Right renal pelvis (tissue), 4 donors: ENCODE measurements at regions not wholly inside any gene's neighbourhood (a gene's known extent, or its start where the extent isn't known, plus 50 kb on each side); places are given as distances from the start of the nearest gene placed in this dataset.

ENCODE experiments used
- DNase-seq, 4 donors: peaks; one replicate each; pipeline ENCODE4 v3.0.0-alpha.2; 2013; ENCODE audit warnings: low read depth in 4 of 4, low spot score in 3 of 4, missing footprints in 1 of 4

GRCh38 chr2:52976143-52976949 lies 791.3 kb upstream of the CHAC2 start:
- DNase-seq: no peak

- no peak for DNase-seq
These were observed 793.5 kb upstream of the CHAC2 start for GRCh38 chr2:52974127-52974526.

DNA sequence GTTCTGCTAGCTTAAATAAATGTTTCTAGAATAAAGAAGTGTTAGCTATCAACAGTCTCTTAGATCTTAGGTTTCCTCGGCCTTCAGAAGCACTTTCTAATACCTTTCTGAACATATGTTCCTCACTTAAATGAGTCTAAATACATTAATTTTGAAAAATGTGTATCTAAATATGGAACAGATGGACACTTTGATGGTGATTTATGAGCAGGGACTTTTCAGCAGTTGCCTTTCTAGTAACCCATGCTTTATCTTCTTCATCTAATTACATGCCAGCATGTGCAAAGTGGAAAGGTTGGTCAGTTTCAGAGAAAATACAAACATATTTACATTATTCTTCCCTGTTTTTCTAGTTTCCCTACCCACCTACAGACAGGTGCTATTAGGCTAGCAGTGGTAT lies 797.0 kb upstream of the CHAC2 start:
- no peak for DNase-seq

GRCh38 chr2:52968043-52968442 lies 799.6 kb upstream of the CHAC2 start:
- no peak for DNase-seq

DNA sequence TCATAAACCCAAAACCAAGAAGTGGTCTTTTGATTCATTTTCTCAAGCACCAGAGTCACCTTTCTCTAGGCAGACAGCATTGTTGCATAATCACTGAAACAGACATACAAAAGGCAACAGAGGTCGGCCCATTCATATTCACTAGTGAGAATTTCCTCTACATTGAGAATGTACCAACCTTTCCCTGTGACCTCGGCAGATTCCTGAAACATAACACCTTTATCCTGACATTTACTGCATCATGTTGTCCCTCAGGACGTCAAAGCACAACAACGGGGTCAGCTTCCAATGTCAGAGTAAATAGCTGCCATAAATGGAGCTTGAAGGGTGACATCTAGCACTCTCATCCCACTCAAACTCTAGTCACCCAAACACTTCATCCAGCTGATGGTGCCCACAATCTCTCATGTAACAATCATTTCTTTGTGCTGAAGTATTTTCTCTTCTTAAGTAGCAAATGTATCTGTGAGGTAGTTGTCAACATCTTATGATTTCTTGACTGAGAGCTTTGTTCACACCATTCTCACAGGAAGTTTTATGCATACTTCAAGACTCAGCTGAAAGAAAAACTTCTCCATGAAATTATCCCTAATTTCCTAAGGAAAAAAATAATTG lies 802.6 kb upstream of the CHAC2 start:
- no peak for DNase-seq

DNA sequence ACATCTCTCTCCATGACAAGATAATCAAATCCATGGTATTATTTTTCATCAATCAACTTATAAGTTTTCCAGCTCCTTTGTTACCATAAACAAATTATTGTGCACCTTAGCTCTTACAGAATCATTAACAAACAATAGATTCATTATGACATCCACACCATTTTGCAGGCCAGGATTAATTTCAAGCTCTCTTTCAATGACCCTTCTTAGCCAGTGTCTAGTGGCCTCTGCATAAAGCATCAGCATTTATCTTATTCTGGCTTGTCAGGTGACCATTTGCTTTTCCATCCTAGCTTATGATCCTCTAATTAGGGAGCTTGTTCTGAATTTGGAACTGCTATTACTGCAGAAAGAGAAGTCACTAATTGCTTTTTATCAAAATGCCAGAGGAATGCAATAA lies 806.2 kb upstream of the CHAC2 start:
- DNase-seq: no peak

DNA sequence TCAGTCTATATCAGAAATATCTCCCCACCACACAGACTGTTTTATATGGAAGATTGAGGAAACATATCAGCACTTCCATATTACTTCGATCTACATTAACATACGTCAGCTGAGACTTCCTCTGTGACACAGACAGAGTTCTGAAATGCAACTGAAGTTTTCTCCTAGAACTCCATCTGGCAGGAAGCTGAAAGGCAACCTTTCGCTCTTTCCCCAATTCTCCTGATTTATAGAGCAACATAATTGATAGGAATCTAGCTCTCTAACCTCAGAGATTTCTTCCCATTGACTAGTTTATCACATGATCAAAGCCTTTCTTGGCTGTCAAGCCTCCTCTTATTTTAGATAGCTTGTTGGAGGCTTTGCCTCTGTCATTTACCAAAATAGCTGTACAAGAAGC lies 806.7 kb upstream of the CHAC2 start:
- DNase-seq: no peak

DNA sequence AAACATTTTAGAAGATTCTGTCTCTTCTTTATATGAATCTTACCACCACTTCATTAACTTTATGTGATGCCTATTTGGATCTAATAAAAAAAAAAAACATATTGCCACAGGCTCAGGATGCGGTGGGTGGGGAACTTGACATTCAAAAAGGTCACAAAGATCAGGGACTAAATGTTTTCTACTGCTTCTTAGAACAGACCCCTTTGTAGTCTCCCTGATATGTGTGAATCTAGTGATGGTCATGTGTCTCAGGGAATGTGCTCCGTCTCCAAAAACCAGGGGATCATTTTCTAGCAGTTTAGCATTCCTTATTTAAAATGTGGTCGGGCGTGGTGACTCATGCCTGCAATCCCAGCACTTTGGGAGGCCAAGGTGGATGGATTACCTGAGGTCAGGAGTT lies 807.8 kb upstream of the CHAC2 start:
- no peak for DNase-seq

DNA sequence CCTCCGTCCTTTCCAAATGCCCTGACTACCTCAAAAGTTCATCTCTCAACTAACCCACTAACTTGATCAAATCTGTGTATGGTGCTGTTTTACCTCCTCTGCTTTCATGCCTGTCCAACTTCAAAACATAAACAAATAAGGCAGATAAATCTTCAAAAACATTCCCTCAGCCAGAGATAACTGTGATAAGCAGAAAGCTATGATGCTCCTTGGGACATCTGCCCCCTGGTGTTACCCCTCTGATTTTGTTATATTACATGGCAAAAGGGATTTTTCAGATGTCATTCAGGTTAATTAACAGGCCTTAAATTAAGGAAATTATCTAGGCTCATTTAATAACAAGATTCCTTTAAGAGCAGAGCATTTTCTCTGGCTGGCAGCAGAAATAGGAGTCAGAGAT lies 810.8 kb upstream of the CHAC2 start:
- DNase-seq: no peak

DNA sequence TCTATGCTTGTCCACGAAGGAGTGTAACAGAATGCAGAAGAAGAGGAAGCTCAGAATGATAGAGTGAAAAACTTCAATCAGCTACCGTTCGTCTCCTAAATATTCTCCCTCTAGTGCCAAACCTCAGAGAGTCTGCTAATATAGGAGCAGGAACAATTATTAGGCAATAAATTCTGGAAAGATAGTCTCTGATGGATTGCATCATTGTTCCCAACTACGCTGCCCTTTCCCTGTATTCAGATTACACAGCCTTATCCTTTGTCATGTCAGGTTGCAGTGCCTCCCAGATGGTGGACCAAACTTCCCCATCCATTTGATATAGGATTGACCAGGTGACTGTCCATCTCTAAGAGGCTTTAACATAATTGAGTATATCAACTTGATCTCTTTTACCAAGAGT lies 811.5 kb upstream of the CHAC2 start:
- DNase-seq: no peak

DNA sequence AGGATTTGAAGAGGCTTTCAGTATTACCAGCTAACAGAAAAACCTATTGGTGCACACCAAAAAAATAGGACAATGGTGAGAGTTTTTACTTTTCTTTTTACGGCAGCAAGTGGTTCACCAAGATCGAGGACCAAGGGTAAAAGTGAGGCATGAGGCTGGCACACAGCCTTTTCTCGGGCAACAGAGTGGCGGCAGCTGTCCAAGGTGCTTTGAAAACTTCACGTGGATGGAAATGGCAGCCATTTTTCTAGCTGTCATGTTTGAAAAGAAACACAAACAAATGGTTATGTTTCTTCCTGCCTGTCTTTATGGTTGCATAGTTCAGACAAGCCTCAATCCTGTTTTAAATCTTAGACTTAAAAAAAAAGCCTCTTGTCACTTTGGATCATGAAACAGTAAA lies 812.5 kb upstream of the CHAC2 start:
- DNase-seq: no peak

DNA sequence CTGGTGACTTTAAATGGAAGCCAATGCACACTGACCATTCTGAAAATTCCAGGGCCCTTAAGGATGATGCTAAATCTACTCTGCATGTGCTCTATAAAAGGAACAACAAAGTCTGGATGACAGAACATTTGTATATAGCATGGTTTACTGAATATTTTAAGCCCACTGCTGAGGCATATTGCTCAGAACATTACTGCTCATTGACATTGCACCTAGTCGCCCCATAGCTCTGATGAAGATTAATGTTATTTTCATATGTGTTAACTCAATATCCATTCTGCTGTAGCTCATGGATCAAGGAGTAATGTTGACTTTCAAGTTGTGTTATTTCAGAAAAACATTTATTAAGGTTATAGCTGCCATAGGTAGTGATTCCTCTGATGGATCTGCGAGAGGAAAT lies 827.5 kb upstream of the CHAC2 start:
- no peak for DNase-seq

DNA sequence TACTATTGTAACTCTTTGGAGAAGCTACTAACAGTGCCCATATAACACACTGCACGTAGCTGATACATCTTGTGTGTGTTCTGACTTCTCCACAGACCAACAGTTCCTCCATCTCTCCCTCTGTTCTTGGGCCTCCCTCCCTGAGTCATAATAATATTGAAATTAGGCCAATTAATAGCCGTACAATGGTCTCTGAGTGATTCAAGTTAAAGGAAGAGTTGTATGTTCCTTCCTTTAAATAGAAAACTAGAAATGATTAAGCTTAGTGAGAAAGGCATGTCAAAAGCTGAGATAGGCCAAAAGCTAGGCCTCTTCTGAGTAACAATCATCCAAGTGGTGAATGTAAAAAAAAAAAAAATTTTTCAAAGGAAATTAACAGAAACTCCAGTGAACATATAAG lies 828.4 kb upstream of the CHAC2 start:
- no peak for DNase-seq

DNA sequence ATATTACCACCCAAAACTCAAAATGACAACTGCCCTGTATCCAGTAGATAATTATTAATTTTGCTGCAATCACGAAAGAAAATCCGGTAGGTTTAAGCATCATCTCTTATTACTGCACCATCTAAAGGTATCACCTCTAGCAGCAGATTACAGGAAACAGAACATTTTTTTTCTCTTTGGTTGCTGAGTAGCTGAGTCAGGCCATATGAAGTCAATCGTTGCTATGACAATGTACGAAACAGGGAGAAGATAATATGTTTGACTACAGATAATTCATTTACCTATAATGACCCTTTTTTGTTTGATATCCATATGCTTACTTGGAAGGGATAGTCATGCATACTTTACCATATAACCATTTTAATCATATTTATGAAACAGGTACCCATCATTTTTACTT lies 831.6 kb upstream of the CHAC2 start:
- DNase-seq: no peak

DNA sequence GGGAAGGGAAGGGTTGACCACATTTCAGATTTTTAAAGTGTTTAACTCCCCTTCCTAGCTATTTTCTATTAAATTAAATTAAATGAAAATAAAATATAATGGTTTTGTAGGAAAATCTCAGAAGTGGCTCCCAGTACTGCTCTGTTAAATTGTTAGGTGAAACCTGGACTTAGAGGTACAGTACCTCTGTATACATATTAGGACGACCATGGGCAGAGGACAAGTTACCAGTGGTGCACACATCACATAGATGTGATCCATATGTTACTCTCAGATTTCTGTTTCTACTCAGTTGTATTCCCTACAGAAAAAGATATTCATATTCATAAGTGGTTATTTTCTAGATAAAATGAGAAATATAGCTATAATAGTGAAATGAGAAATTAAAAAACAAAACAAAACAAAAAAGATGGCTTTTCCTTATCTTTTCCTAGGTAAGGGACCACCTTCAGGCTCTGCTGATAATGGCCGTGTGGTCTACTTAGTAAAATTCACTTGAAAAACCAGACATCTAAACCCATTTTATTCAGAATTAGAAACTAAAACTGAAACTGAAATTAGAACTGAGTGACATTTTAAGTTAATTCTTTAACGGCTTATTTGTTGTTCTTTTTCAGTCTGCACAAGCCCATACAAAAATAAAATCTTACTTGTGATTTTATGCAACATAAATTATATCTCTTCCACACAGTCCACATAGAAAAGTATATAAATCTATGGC lies 832.5 kb upstream of the CHAC2 start:
- DNase-seq: no peak

GRCh38 chr2:52934323-52934898 lies 833.2 kb upstream of the CHAC2 start:
- no peak for DNase-seq

GRCh38 chr2:52933878-52934277 lies 833.7 kb upstream of the CHAC2 start:
- no peak for DNase-seq

GRCh38 chr2:52931660-52932059 lies 835.9 kb upstream of the CHAC2 start:
- no peak for DNase-seq

- DNase-seq: no peak
These were observed 838.2 kb upstream of the CHAC2 start for GRCh38 chr2:52929412-52929811.

DNA sequence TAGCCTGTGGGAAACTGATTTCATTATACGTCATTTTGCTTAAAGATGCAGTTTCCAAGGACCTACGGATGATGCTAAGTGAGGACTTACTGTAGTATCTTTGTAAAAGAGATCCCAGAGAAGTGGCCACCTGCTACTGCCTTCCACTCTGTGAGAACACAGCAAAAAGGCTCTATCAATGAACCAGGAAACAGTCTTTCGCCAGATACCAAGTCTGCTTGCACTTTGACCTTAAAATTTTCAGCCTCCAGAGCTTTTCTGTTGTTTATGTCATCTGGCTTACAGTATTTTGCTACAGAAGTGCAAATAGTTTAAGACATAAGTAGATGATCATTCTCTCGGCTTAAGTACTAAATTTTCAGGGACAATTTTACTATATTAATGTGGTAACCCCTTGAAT lies 847.9 kb upstream of the CHAC2 start:
- no peak for DNase-seq

- DNase-seq: no peak
These were observed 849.1 kb upstream of the CHAC2 start for GRCh38 chr2:52918551-52918950.

GRCh38 chr2:52916981-52917380 lies 850.6 kb upstream of the CHAC2 start:
- DNase-seq: no peak
